OCI-LY3 (cell line): ENCODE measurements at regions not wholly inside any gene's neighbourhood (a gene's known extent, or its start where the extent isn't known, plus 50 kb on each side); places are given as distances from the start of the nearest gene placed in this dataset.

Experiments used
- H2AFZ ChIP-seq: fragments of 200-600, 300-600 bp; shearing (Covaris generic); 2 replicates; pipeline ENCODE4 v1.6.0; 2014; ENCODE audit warnings: antibody characterized with exemption, low read depth, low read length
- H3K27ac ChIP-seq: fragments of 200-600, 300-600 bp; sonication (generic); 2 replicates; pipeline ENCODE4 v1.5.1; 2014; ENCODE audit warnings: mild to moderate bottlenecking, low read length, moderate library complexity, mixed read lengths
- H3K27me3 ChIP-seq: fragments of 200-600, 300-600 bp; sonication (generic); 2 replicates; pipeline ENCODE4 v1.6.1; 2014; ENCODE audit warnings: low read depth, low read length, mixed read lengths
- H3K36me3 ChIP-seq: fragments of 200-600, 300-600 bp; sonication (generic); replicated peaks from 2 replicates; pipeline ENCODE3; 2014; ENCODE audit warnings: low read depth, low read length, mixed read lengths
- H3K4me1 ChIP-seq: fragments of 300-600, 200-600 bp; sonication (generic); 2 replicates; pipeline ENCODE4 v1.6.1; 2014; ENCODE audit warnings: low read length, mixed read lengths
- H3K4me2 ChIP-seq: fragments of 200-600, 300-600 bp; sonication (generic); 2 replicates; pipeline ENCODE4 v1.6.1; 2014; ENCODE audit warnings: low read length, mixed read lengths
- H3K4me3 ChIP-seq: fragments of 300-600, 200-600 bp; sonication (generic); 2 replicates; pipeline ENCODE4 v1.5.1; 2014; ENCODE audit warnings: antibody characterized with exemption, mild to moderate bottlenecking, low read length, moderate library complexity
- H3K79me2 ChIP-seq: fragments of 300-600, 200-600 bp; shearing (Covaris generic); 2 replicates; pipeline ENCODE4 v1.6.1; 2014; ENCODE audit warnings: mild to moderate bottlenecking, low read length, mixed read lengths
- H3K9ac ChIP-seq: fragments of 300-600, 200-600 bp; shearing (Covaris generic); 2 replicates; pipeline ENCODE4 v1.6.0; 2014; ENCODE audit warnings: mild to moderate bottlenecking, low read length, moderate library complexity
- H3K9me3 ChIP-seq: fragments of 200-600, 300-600 bp; shearing (Covaris generic); 2 replicates; pipeline ENCODE4 v1.6.1; 2014; ENCODE audit warnings: low read length, mixed read lengths; ENCODE audit not compliant: insufficient read depth
- H4K20me1 ChIP-seq: fragments of 200-600, 300-600 bp; sonication (generic); 2 replicates; pipeline ENCODE4 v1.6.1; 2016; ENCODE audit warnings: low read length, mixed read lengths; ENCODE audit not compliant: insufficient read depth
- CTCF ChIP-seq: fragments of 200-600, 300-600 bp; sonication (generic); IDR thresholded peaks from 2 replicates; pipeline ENCODE4 v1.5.1; 2014; ENCODE audit warnings: antibody characterized with exemption, low read length, low read depth
- EZH2phosphoT487 ChIP-seq: fragments of 200-600 bp; shearing (Covaris generic); IDR thresholded peaks from 2 replicates; pipeline ENCODE4 v1.6.1; 2018; ENCODE audit warnings: antibody characterized with exemption, mixed run types, low read depth

GRCh38 chr5:179411161-179411841 is 66.0 kb upstream of the ADAMTS2 start:
- H3K27ac ChIP-seq = no peak overlapping the region
- TF ChIP-seq CTCF (no peak), EZH2phosphoT487 (no peak)
- no peaks in the 10 kb centered on the region for H4K20me1 ChIP-seq
- no peaks in the 10 kb centered on the region for H3K27me3 ChIP-seq
- no peaks in the 10 kb centered on the region for H3K79me2 ChIP-seq
- no peak overlapping the region for H2AFZ ChIP-seq
- no peak overlapping the region for H3K4me2 ChIP-seq
- no peak overlapping the region for H3K4me3 ChIP-seq
- no peaks in the 10 kb centered on the region for H3K4me1 ChIP-seq
- no peaks in the 10 kb centered on the region for H3K9me3 ChIP-seq
- no peak overlapping the region for H3K9ac ChIP-seq
- no peaks in the 10 kb centered on the region for H3K36me3 ChIP-seq

GRCh38 chr5:179410291-179411160 is 65.3 kb upstream of the ADAMTS2 start:
- TF ChIP-seq CTCF = no peak
- no peak for TF ChIP-seq EZH2phosphoT487
- Histone ChIP-seq H3K9me3 (no peaks in the 10 kb centered on the region), H3K4me1 (no peaks in the 10 kb centered on the region), H3K4me3 (no peak overlapping the region), H3K4me2 (no peak overlapping the region), H3K36me3 (no peaks in the 10 kb centered on the region), H3K27ac (no peak overlapping the region), H3K9ac (no peak overlapping the region), H3K27me3 (no peaks in the 10 kb centered on the region), H4K20me1 (no peaks in the 10 kb centered on the region), H2AFZ (no peak overlapping the region), H3K79me2 (no peaks in the 10 kb centered on the region)

- Histone ChIP-seq H3K9ac (no peak overlapping the region), H3K27me3 (no peaks in the 10 kb centered on the region), H3K79me2 (no peaks in the 10 kb centered on the region), H3K4me3 (no peak overlapping the region), H3K4me1 (no peaks in the 10 kb centered on the region), H3K36me3 (no peaks in the 10 kb centered on the region), H2AFZ (no peak overlapping the region), H3K27ac (no peak overlapping the region), H4K20me1 (no peaks in the 10 kb centered on the region), H3K4me2 (no peak overlapping the region), H3K9me3 (no peaks in the 10 kb centered on the region)
- TF ChIP-seq EZH2phosphoT487 = no peak
Observed at GRCh38 chr5:179409806-179410205, 64.5 kb upstream of the ADAMTS2 start.

- TF ChIP-seq CTCF = no peak
- no peak for TF ChIP-seq EZH2phosphoT487
- Histone ChIP-seq H3K9ac (no peak overlapping the region), H2AFZ (no peak overlapping the region), H3K79me2 (no peaks in the 10 kb centered on the region), H3K4me1 (no peaks in the 10 kb centered on the region), H3K27me3 (no peaks in the 10 kb centered on the region), H3K4me3 (no peak overlapping the region), H3K36me3 (no peaks in the 10 kb centered on the region), H4K20me1 (no peaks in the 10 kb centered on the region), H3K27ac (no peak overlapping the region), H3K4me2 (no peak overlapping the region), H3K9me3 (no peaks in the 10 kb centered on the region)
Observed at GRCh38 chr5:179408611-179409010, 63.4 kb upstream of the ADAMTS2 start.
